22Rv1 (cell line): ENCODE measurements at regions not wholly inside any gene's neighbourhood (a gene's known extent, or its start where the extent isn't known, plus 50 kb on each side); places are given as distances from the start of the nearest gene placed in this dataset.

Source experiments
- H3K27ac ChIP-seq: fragments of 450-650 bp; 2 replicates; pipeline ENCODE4 v1.5.1; 2017
- CTCF ChIP-seq: fragments of 450-650 bp; IDR thresholded peaks from 2 replicates; pipeline ENCODE4 v1.5.1; 2017; ENCODE audit warnings: mild to moderate bottlenecking
- ZFX ChIP-seq: fragments of 450-650 bp; IDR thresholded peaks from 2 replicates; pipeline ENCODE4 v1.6.1; 2017; ENCODE audit warnings: antibody characterized with exemption, borderline replicate concordance

GRCh38 chr11:128279866-128280265 lies 307.5 kb downstream of the ETS1 start:
- no peak overlapping the region for H3K27ac ChIP-seq
- no peak for TF ChIP-seq CTCF
- TF ChIP-seq ZFX, result no peak

DNA sequence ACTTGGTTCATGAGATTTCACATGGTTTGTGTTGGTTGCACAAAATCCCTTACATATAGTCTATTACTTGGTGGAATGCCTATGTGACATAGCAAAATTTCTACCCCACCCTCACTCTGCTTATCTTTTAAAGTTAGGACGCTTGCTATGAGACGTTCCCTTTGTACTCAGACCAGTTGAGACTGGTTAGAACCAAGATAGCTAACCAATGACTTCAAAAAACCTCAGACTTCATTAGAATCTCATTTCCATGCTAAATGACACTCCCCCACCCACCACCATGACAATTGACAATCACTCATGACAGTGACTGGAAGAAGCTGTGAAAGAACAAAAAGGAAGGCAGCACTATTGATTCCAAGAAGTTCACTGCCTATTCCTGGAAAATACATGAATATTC lies 313.6 kb downstream of the ETS1 start:
- no peak overlapping the region for H3K27ac ChIP-seq
- TF ChIP-seq CTCF (no peak), ZFX (no peak)

DNA sequence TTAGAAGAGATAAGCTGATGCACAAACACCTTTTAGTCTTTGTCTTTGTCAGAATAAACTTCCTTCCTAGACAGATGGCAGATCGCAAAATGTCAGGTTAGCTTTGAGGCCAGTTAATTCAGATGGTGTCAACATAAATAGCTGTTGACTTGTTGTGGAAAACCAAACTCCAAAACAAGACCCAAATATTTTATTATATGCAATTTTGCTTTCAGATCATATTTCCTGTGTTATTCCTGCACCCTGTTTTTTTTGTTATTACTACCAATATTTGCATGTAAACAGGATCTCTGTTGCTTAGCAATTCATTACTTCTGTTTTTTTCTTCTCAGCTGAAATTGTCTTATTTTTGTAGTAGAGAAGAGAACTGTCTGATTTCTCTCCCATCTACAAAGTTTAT lies 316.0 kb downstream of the ETS1 start:
- no peak for TF ChIP-seq CTCF
- TF ChIP-seq ZFX, result no peak
- no peak overlapping the region for H3K27ac ChIP-seq

DNA sequence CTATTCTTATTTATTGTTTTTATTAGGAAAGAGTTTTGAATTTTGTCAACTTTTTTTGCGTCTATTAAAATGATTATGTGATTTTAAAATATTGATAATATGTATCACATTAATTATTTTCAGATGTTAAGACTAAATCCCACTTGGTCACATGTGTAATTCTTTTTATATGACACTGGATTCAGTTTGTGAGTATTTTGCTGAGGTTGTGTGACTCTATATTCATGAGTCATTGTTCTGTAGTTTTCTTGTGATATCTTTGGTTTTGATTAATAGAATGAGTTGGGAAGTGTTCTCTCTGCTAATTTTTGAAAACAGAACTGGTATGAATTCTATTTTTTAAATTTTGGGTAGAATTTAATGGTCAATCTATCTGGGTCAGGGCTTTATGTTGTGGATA lies 317.9 kb downstream of the ETS1 start:
- no peak overlapping the region for H3K27ac ChIP-seq
- TF ChIP-seq CTCF, result no peak
- no peak for TF ChIP-seq ZFX

DNA sequence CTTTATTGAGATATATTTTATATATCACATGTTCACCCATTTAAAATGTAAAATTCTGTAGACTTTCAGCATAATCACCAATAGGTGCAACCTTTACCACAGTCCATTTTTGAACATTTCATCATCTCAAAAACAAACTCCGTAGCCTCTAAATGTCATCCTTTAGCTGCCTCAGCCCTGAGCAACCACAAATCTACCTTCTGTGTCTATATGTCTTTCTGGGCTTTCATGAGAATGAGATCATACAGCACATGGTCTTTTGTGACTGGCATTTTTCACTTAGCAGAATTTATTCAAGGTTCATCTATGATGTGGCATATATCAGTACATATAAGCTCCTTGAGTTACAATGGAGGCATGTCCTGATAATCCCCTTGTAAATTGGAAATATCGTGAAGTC lies 320.5 kb downstream of the ETS1 start:
- no peak for TF ChIP-seq CTCF
- H3K27ac ChIP-seq, result no peak overlapping the region

GRCh38 chr11:128262463-128263345 lies 324.7 kb downstream of the ETS1 start:
- TF ChIP-seq CTCF (no peak), ZFX (no peak)
- no peak overlapping the region for H3K27ac ChIP-seq

DNA sequence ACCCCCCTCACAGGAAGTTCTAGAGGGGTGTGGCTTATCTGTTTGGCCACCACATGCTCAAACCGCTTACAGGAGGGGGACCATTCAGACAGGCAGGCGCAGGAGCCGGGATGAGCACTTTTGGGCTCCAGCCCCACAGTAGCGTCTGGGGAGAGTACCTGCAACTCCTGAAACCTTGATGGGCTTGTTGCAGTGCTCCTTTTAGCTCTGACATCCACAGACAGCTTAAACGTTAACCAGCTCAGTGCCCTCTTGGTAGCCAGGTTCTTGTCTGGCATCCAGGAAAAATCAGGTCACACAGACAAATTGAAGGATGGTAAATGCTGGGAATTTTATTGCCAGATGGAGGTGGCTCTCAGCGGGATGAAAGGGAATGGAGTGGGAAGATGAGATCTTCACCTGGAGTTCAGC lies 326.3 kb downstream of the ETS1 start:
- no peak overlapping the region for H3K27ac ChIP-seq
- TF ChIP-seq CTCF (no peak), ZFX (no peak)
